ENCODE measurements at regions not wholly inside any gene's neighbourhood (a gene's known extent, or its start where the extent isn't known, plus 50 kb on each side); places are given as distances from the start of the nearest gene placed in this dataset.

DNA sequence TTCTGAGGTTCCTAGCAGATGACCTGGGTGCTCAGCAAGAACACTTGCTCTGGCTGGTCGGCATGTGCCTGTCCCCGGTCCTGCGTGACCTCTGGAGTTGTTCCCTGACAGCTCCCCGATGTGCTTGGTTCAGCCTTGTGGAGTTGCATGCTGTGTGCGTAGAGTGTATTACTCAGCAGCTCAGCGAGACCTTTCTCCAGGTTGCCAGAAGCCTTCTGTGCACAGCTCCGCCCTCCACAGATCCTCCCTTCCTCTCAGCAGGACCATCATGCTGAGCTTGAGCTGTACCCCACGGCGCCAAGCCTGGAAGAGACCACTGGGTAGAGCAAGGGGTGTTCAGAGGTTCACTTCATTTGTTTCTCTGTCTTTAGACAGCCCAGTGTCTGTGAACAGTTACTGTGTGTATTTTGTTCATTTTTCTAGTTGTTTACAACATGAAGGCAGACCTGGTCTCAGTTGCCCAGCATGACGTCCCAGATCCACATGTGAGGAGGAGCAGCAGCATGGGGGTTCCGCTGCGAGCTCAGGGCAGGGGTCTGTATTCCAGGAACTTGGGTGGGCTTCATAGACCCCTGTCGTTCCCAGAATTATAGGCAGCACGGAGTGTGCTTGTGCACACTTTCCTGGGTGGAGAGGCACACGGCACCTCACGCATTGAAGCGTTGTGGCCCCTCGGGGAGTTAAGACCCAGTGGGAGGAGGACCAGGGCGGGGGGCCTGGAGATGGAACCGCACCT, 148.6 kb downstream of the IGLL1 start:
- TF ChIP-seq, protein P1, sequence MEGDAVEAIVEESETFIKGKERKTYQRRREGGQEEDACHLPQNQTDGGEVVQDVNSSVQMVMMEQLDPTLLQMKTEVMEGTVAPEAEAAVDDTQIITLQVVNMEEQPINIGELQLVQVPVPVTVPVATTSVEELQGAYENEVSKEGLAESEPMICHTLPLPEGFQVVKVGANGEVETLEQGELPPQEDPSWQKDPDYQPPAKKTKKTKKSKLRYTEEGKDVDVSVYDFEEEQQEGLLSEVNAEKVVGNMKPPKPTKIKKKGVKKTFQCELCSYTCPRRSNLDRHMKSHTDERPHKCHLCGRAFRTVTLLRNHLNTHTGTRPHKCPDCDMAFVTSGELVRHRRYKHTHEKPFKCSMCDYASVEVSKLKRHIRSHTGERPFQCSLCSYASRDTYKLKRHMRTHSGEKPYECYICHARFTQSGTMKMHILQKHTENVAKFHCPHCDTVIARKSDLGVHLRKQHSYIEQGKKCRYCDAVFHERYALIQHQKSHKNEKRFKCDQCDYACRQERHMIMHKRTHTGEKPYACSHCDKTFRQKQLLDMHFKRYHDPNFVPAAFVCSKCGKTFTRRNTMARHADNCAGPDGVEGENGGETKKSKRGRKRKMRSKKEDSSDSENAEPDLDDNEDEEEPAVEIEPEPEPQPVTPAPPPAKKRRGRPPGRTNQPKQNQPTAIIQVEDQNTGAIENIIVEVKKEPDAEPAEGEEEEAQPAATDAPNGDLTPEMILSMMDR (IDR thresholded peaks at IDR 0.05) = no peak
- no peak for TF ChIP-seq POLR2A (IDR thresholded peaks at IDR 0.05)

Measured in sigmoid colon (tissue), 3 donors.